KMS-11 (cell line): ENCODE measurements at regions not wholly inside any gene's neighbourhood (a gene's known extent, or its start where the extent isn't known, plus 50 kb on each side); places are given as distances from the start of the nearest gene placed in this dataset.

ENCODE experiments used
- H2AFZ ChIP-seq: fragments of 200-600 bp; sonication (generic); 2 replicates; pipeline ENCODE4 v1.6.1; 2016; ENCODE audit warnings: antibody characterized with exemption, mixed run types, low read depth
- H3K27ac ChIP-seq: fragments of 200-600 bp; sonication (generic); 2 replicates; pipeline ENCODE4 v1.6.1; 2016; ENCODE audit warnings: mild to moderate bottlenecking, mixed run types
- H3K27me3 ChIP-seq: fragments of 200-600 bp; sonication (generic); 2 replicates; pipeline ENCODE4 v1.6.1; 2017; ENCODE audit warnings: mild to moderate bottlenecking, low read depth, mixed run types, moderate library complexity; ENCODE audit not compliant: insufficient read depth
- H3K36me3 ChIP-seq: fragments of 200-600 bp; sonication (generic); 2 replicates; pipeline ENCODE4 v1.6.1; 2017; ENCODE audit warnings: mild to moderate bottlenecking, mixed run types; ENCODE audit not compliant: insufficient read depth
- H3K4me1 ChIP-seq: fragments of 200-600 bp; sonication (generic); 2 replicates; pipeline ENCODE4 v1.6.1; 2016; ENCODE audit warnings: mild to moderate bottlenecking, low read depth, mixed run types; ENCODE audit not compliant: poor library complexity, severe bottlenecking
- H3K4me2 ChIP-seq: fragments of 200-600 bp; sonication (generic); 2 replicates; pipeline ENCODE4 v1.7.0; 2016; ENCODE audit warnings: mild to moderate bottlenecking, mixed run types
- H3K4me3 ChIP-seq: fragments of 200-600 bp; sonication (generic); IDR thresholded peaks from 2 replicates; pipeline ENCODE4 v1.6.1; 2017; ENCODE audit warnings: low read depth, low read length, mixed read lengths; ENCODE audit not compliant: insufficient read depth
- H3K79me2 ChIP-seq: fragments of 200-600 bp; sonication (generic); 2 replicates; pipeline ENCODE4 v1.6.1; 2016; ENCODE audit warnings: low read depth, mixed run types; ENCODE audit not compliant: insufficient read depth
- H3K9ac ChIP-seq: fragments of 200-600 bp; sonication (generic); 2 replicates; pipeline ENCODE4 v1.6.1; 2016; ENCODE audit warnings: mild to moderate bottlenecking, mixed run types
- H4K20me1 ChIP-seq: fragments of 200-600 bp; sonication (generic); 2 replicates; pipeline ENCODE4 v1.6.1; 2016; ENCODE audit warnings: mild to moderate bottlenecking, mixed run types; ENCODE audit not compliant: insufficient read depth
- TF ChIP-seq, protein P1 (sequence below): fragments of 200-600 bp; sonication (generic); conservative IDR thresholded peaks from 2 replicates; pipeline ENCODE4 v1.6.1; 2017; ENCODE audit warnings: low read depth, mild to moderate bottlenecking, antibody characterized with exemption, low read length, moderate library complexity, mixed read lengths

DNA sequence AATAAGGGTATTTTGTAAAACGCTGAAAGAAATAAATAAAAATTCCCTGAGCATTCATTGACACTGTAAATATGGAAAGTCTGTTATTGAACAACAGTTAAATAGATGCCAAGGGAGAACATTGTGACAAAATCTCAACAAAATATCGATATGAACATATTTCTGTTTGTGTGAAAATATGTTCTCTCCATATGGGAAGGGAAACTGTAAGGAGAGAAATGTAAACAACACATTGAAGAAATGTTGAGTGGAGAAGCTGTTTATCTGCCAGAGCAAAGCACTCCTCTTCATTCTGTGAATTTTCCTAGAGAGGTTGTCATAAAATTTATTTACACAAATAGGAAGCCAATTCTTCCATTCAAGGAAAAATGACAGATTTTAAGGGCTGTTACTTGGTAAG lies 57.1 kb upstream of the EOMES start:
- Histone ChIP-seq H3K9ac (no peak overlapping the region), H3K36me3 (no peaks in the 10 kb centered on the region), H3K4me1 (no peaks in the 10 kb centered on the region), H2AFZ (no peak overlapping the region), H3K79me2 (no peaks in the 10 kb centered on the region), H3K27me3 (no peaks in the 10 kb centered on the region), H3K4me2 (no peak overlapping the region), H3K27ac (no peak overlapping the region), H4K20me1 (no peaks in the 10 kb centered on the region), H3K4me3 (no peak overlapping the region)
- TF ChIP-seq, protein P1, sequence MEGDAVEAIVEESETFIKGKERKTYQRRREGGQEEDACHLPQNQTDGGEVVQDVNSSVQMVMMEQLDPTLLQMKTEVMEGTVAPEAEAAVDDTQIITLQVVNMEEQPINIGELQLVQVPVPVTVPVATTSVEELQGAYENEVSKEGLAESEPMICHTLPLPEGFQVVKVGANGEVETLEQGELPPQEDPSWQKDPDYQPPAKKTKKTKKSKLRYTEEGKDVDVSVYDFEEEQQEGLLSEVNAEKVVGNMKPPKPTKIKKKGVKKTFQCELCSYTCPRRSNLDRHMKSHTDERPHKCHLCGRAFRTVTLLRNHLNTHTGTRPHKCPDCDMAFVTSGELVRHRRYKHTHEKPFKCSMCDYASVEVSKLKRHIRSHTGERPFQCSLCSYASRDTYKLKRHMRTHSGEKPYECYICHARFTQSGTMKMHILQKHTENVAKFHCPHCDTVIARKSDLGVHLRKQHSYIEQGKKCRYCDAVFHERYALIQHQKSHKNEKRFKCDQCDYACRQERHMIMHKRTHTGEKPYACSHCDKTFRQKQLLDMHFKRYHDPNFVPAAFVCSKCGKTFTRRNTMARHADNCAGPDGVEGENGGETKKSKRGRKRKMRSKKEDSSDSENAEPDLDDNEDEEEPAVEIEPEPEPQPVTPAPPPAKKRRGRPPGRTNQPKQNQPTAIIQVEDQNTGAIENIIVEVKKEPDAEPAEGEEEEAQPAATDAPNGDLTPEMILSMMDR = no peak

DNA sequence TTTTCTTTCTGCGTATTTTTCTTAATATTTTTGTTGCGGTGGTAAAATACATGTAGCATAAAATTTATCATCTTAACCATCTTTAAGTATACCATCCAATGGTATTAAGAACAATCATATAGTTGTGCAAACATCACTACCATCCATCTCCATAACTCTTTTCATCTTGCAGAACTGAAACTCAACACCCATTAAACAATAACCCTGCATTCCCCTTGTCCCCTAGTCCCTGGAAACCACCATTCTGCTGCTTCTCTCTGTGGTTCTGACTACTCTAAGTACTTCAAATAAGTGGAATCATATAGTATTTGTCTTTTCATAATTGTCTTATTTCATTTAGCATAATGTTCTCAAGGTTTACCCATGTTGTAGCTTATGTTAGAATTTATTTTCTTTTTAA lies 67.3 kb upstream of the EOMES start:
- Histone ChIP-seq H3K27me3 (no peaks in the 10 kb centered on the region), H3K36me3 (no peaks in the 10 kb centered on the region), H3K27ac (no peak overlapping the region), H3K4me3 (no peak overlapping the region), H4K20me1 (no peaks in the 10 kb centered on the region), H3K9ac (no peak overlapping the region), H2AFZ (no peak overlapping the region), H3K79me2 (no peaks in the 10 kb centered on the region), H3K4me1 (no peaks in the 10 kb centered on the region), H3K4me2 (no peak overlapping the region)
- TF ChIP-seq, protein P1 = no peak

DNA sequence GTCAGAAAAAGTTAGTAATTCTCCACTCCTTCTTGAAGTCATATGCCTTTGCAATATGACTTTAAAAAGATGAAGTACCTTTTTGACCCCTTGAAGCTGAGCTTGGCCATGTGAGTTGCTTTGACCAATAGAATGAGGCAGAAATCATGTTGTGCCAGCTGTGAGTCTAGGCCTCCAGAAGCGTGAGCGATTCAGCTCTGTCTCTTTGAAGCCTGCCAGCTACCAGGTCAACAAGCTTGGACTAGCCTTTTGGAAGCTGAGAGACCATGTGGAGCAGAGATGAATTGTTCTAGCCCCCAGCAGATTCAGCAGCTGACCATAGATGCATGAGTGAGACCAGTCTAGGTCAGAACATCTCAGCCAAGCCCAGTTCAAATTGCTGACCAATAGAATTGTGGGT lies 69.8 kb upstream of the EOMES start:
- H2AFZ ChIP-seq = no peak overlapping the region
- no peaks in the 10 kb centered on the region for H3K27me3 ChIP-seq
- no peak overlapping the region for H3K4me2 ChIP-seq
- H3K79me2 ChIP-seq = no peaks in the 10 kb centered on the region
- TF ChIP-seq, protein P1 = no peak
- no peak overlapping the region for H3K4me3 ChIP-seq
- no peak overlapping the region for H3K9ac ChIP-seq
- no peaks in the 10 kb centered on the region for H4K20me1 ChIP-seq
- no peak overlapping the region for H3K27ac ChIP-seq
- no peaks in the 10 kb centered on the region for H3K4me1 ChIP-seq
- H3K36me3 ChIP-seq = no peaks in the 10 kb centered on the region

DNA sequence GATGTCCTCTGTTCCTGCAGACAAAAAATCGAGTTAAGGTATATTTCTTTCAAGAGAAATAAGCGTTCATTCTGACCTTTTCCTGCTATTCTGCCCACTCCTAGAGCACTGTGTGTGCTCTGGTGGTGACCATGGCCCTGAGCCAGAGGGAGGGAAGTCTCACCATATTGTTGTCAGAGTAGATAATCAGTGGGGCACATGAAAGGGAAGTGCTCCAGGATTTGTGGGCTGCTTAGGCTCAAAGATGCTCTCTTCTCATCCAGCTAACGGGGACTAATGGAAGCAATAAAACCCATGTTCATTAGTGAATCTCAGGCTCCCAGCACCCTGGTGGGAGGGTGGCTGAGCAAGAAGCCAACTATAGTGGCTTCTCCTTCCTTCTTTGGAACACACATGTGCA lies 70.7 kb upstream of the EOMES start:
- Histone ChIP-seq H3K79me2 (no peaks in the 10 kb centered on the region), H3K4me2 (no peak overlapping the region), H4K20me1 (no peaks in the 10 kb centered on the region), H3K4me1 (no peaks in the 10 kb centered on the region), H3K27me3 (no peaks in the 10 kb centered on the region), H3K36me3 (no peaks in the 10 kb centered on the region), H2AFZ (no peak overlapping the region), H3K4me3 (no peak overlapping the region), H3K9ac (no peak overlapping the region), H3K27ac (no peak overlapping the region)
- TF ChIP-seq, protein P1 = no peak

GRCh38 chr3:27794211-27794610 lies 72.1 kb upstream of the EOMES start:
- Histone ChIP-seq H3K79me2 (no peaks in the 10 kb centered on the region), H3K27me3 (no peaks in the 10 kb centered on the region), H2AFZ (no peak overlapping the region), H3K27ac (no peak overlapping the region), H4K20me1 (no peaks in the 10 kb centered on the region), H3K9ac (no peak overlapping the region), H3K4me1 (no peaks in the 10 kb centered on the region), H3K36me3 (no peaks in the 10 kb centered on the region), H3K4me3 (no peak overlapping the region), H3K4me2 (no peak overlapping the region)
- TF ChIP-seq, protein P1 = no peak
